ENCODE measurements at regions not wholly inside any gene's neighbourhood (a gene's known extent, or its start where the extent isn't known, plus 50 kb on each side); places are given as distances from the start of the nearest gene placed in this dataset.

- DNase-seq: no peak
Measured at GRCh38 chr3:11919390-11919789, 72.7 kb upstream of the TAMM41 start.

- peak; percentile 13 for DNase-seq
Measured at GRCh38 chr3:11924518-11924917, 77.8 kb upstream of the TAMM41 start.

GRCh38 chr3:11928381-11928780, 75.8 kb upstream of the SYN2 start:
- DNase-seq: no peak

GRCh38 chr3:11929531-11929930, 74.7 kb upstream of the SYN2 start:
- no peak for DNase-seq

DNA sequence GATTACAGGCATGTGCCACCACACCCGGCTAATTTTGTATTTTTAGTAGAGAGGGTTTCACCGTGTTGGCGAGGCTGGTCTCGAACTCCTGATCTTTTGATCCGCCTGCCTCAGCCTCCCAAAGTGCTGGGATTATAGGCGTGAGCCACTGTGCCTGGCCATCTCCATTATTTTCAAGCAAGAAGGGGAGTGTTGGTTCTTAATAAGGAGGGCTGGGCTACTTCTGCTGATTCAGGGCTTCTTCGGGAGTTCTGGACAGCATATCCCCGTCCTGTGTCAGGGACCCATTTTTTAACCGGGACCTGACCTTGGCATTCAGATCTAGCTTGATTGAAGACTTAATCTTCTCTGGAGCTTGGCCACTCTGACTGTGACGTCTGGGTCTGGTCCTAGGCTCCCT, 74.1 kb upstream of the SYN2 start:
- DNase-seq: no peak

GRCh38 chr3:11932636-11933035, 71.6 kb upstream of the SYN2 start:
- DNase-seq: no peak

GRCh38 chr3:11933529-11933928, 70.7 kb upstream of the SYN2 start:
- no peak for DNase-seq

DNA sequence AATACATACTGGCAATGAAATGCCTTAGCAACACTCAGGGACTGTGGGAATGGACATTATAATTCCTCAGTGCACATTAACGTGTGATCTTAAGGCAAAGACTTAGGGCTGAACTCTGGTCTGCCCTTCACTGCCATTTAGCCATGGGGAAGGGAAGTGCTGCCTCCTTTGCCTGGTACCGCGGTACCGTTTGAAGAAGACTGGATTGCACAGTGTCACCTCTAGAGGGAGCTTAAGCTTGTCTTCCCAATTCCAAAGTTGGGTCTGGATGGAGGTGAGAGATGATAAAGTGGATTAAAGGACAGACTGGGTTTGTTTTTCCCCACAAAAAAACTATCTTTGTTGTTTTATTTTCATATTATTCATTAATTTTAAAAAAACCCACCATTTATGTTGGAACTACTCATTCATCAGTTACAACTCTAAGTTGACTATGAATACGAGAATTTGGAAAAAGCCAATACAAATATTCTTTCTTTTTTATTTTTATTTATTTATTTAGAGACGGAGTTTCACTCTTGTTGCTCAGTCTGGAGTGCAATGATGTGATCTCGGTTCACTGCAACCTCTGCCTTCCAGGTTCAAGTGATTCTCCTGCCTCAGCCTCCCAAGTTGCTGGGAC, 60.0 kb upstream of the SYN2 start:
- peak; percentile 13 for DNase-seq

DNA sequence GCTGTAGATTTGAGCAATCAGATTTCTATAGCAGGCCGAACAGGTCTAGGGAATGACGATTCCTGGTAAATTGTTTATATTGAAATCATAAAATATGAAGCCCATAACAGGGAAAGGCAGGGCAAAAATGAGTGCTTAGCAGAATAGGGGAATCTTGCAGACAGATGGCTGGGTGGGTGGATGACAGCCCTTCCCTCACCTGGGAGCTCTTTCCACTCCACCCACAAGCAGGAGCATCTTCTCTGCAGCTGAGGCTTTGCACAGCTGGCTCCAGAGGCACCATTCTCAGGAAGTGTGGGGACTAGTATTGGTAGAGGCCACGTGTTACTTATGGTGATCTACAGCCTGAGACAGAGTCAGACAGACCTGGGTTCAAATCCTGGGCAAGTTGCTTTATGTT, 55.9 kb upstream of the SYN2 start:
- no peak for DNase-seq

DNA sequence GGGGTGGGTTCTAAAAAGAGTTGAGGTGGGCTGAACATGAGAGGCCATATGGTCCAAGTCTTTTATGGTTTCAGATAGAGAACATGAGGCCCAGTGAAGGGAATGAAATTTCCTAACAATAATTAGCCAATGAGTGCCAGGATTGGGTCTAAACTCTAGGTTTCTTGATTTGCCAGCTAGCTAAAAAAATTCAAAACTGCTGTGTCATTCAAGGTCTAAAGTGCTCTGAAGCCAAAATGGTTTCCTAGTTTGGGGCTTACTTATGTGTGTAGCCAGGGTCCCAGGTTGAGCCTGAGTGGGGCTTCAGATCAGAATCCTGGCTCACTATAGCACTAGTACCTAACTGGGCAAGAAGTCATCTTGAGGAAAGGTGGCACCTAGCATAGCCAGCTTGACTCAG, 55.3 kb upstream of the SYN2 start:
- DNase-seq: no peak

DNA sequence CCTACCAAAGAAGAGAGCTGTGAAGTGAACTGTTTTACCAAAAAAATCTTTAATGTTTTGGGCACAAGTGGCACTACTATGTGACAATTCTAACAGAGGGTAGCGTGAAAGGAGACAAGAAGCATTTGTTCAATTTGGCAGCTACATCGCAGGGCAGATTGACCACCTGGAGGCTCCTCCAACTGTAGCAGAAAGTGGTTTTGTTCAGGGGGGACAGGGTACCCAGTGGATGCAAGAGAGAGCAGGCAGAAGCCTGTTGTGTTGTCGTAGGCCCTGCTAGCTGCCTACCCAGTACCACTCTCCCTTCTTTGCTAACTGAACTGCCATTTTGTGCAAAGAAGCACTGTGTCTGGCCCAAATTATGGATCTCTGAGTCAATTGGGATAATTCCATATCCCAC, 54.8 kb upstream of the SYN2 start:
- DNase-seq: no peak

DNA sequence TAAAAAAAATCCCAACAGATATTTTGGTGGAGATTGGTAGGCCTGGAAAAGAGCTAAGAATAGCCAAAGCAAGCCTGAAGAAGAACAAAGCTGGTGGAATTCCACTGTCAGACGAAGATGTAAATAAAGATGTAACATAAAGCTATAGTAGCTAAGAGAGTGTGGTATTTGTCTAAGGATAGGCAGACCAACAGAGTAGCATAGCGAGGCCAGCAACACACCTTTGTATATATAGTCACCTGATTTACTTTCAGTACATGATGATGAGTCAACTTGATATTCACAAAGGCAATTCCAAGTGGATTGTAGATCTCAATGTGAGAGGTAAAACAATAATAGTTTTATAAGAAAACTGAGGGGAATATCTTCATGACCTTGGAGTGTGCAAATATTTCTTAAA, 53.6 kb upstream of the SYN2 start:
- no peak for DNase-seq

GRCh38 chr3:11953350-11953749, 50.8 kb upstream of the SYN2 start:
- no peak for DNase-seq

DNA sequence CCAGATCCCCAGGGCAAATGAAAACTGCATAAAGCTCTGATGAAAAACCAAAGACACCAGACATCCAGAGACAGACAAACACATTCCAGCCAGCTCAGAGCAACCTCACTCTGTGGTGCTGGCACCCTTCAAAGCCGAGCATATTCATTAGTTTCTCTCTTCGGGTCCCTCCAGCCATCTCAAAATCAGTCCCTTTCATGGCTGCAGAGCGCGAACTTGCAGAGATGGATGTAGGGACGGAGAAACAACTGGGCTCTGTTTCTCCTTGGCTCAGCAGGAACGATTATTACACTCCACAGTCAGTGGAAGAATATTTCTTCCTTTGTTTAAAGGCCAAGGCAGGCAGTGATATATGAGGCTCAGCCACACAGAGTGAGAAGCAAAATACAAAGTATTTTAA, 50.4 kb upstream of the SYN2 start:
- DNase-seq: no peak

DNA sequence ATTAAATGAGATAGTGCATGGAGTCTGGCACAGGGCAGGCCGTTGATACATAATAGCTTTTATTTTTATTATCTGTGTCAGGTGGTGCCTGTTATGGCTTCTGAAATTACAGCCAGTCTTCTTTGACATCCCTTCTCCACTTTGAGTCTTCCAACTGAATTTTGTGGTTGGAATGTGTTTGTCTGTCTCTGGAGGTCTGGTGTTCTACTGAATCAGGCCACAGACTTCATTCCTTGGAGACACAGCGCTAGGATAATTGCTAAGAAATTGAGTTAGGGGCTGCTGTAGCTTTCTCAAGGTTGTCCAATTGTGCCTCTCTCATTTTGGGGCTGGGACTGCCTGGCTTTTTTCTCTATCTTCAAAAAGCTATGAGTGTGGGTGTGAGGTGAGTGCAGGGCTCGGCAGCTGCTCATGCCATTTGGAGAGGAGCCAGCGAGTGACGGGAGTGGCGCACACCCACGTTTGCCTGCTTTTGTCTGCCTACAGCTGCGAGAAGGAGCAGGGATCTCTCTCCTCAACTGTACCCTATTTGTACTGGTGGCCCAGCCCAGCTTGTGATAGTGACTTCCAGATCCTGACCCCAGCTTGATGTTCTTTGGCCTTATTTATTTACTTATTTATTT, 49.8 kb upstream of the SYN2 start:
- no peak for DNase-seq
